WI38 (cell line): ENCODE measurements at regions not wholly inside any gene's neighbourhood (a gene's known extent, or its start where the extent isn't known, plus 50 kb on each side); places are given as distances from the start of the nearest gene placed in this dataset.

Experiments
- H3K4me3 ChIP-seq: 2 replicates; pipeline ENCODE4 v1.5.1; 2011; ENCODE audit warnings: low read depth, mild to moderate bottlenecking, control low read depth, low read length
- CTCF ChIP-seq: IDR thresholded peaks from 2 replicates; pipeline ENCODE4 v1.5.1; 2012; ENCODE audit warnings: low read depth, mild to moderate bottlenecking, control low read depth, low read length

- H3K4me3 ChIP-seq = no peak overlapping the region
- no peak for TF ChIP-seq CTCF
Measured at GRCh38 chr14:58977366-58977765, 211.1 kb upstream of the DAAM1 start.

DNA sequence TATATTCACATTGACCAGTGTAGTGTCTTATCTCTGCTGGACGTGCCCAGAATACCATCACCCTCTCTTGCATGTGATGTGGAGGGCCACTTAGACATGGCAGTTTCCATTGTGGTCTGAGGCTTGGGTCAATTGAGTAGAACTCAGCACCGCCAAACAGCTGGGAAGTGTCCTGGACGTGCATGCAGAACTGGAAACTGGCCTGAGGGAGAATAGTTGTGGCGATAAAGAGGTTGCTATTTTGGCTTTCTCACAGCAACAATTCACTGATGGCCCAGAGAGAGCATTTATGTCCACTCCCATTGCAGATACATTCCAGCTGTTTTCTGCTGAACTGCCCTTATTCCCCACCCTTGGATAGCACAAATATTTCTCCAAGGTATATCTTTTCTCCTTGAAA lies 210.1 kb upstream of the DAAM1 start:
- no peak overlapping the region for H3K4me3 ChIP-seq
- TF ChIP-seq CTCF = no peak

DNA sequence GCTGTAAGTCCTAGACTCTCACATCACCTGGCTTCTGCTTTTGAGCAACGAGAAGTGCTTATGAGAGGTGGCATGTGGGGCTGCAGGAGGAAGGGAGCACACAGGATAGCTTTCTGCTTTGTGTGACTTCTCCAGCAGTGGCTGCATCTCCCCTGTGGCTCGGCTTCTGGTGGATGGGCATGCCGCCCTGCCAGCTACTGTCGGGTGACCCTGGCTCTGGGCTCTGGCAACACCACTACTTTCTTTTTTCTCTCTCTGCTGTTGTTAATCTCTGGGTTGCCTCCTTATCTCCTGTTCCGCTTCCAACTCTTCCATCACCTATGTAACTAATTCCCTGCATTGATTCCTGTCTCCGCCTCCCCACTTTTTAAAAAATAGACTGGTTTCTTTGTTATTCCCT lies 209.1 kb upstream of the DAAM1 start:
- no peak for TF ChIP-seq CTCF
- H3K4me3 ChIP-seq = no peak overlapping the region

- no peak overlapping the region for H3K4me3 ChIP-seq
- no peak for TF ChIP-seq CTCF
Measured at GRCh38 chr14:58981840-58982239, 206.6 kb upstream of the DAAM1 start.

DNA sequence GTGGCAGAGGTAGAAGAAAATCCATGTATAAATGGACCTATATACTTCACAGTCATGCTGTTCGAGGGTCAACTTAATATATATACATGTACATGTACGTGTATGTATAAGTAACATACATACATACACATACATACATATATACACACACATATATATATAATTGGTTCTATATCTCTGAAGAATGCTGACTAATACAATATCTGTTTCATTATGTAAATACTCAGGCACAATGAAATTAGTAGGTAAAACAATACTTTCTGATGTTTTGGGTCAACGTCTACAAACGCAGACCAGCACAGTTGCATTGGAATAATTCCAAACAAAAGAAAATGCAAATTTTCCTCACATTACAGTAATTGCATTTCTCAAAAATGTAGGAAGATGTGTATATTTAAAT lies 202.7 kb upstream of the DAAM1 start:
- TF ChIP-seq CTCF = no peak
- no peak overlapping the region for H3K4me3 ChIP-seq

GRCh38 chr14:58987591-58987990 lies 200.9 kb upstream of the DAAM1 start:
- no peak overlapping the region for H3K4me3 ChIP-seq
- no peak for TF ChIP-seq CTCF

GRCh38 chr14:58992935-58993334 lies 195.5 kb upstream of the DAAM1 start:
- no peak for TF ChIP-seq CTCF
- no peak overlapping the region for H3K4me3 ChIP-seq
